ENCODE measurements at regions not wholly inside any gene's neighbourhood (a gene's known extent, or its start where the extent isn't known, plus 50 kb on each side); places are given as distances from the start of the nearest gene placed in this dataset.

DNA sequence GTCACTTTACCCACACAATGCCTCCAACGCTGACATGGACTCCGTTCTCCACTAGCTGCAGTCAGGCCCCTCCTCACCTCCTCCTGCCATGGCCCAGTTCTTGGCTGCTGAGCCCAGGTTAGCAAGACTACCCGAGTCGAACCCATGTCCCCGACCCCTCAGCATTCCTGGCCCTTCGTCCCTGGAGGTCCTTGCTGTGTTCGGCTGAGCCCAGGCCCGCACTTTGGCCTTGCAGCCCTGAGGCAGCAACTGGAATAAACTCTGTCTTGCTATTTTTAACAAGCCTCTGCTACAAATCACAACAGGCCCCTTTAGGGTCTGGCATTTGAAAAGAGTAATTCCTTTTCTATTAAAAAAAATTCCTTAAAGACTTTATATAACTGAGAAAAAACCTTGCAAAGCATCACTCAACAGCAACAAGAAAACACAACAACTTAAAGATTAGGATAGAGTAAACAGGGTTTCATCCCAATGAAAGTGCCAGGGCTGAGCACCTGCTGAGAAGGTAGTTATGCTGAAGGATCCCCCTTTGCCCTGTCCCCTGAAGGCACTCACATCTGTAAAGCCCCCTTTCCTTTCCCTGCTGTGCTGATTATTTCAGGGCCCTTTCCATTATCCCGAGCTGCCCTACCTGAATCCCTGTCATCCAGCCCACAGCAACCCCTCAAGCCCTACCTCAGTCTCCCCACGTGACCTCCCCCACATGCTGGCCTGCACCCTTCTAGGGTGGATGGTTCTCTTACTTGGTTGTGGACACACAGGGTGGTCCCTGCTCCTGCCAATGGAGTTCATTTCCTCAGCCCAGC is 120.0 kb upstream of the SNTG2 start:
- TF ChIP-seq, protein P1, sequence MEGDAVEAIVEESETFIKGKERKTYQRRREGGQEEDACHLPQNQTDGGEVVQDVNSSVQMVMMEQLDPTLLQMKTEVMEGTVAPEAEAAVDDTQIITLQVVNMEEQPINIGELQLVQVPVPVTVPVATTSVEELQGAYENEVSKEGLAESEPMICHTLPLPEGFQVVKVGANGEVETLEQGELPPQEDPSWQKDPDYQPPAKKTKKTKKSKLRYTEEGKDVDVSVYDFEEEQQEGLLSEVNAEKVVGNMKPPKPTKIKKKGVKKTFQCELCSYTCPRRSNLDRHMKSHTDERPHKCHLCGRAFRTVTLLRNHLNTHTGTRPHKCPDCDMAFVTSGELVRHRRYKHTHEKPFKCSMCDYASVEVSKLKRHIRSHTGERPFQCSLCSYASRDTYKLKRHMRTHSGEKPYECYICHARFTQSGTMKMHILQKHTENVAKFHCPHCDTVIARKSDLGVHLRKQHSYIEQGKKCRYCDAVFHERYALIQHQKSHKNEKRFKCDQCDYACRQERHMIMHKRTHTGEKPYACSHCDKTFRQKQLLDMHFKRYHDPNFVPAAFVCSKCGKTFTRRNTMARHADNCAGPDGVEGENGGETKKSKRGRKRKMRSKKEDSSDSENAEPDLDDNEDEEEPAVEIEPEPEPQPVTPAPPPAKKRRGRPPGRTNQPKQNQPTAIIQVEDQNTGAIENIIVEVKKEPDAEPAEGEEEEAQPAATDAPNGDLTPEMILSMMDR (IDR thresholded peaks at IDR 0.05) = no peak
- H3K27ac ChIP-seq = no peak overlapping the region

- TF ChIP-seq, protein P1 (IDR thresholded peaks at IDR 0.05) = no peak
- no peak for TF ChIP-seq ZFX (IDR thresholded peaks at IDR 0.05; ENCODE audit: borderline replicate concordance)
- H3K27ac ChIP-seq = no peak overlapping the region
Measured at GRCh38 chr2:829047-829446, 121.6 kb upstream of the SNTG2 start.

- H3K27ac ChIP-seq = no peak overlapping the region
- no peak for TF ChIP-seq ZFX (IDR thresholded peaks at IDR 0.05; ENCODE audit: borderline replicate concordance)
- TF ChIP-seq, protein P1 (IDR thresholded peaks at IDR 0.05) = no peak
Measured at GRCh38 chr2:824954-825353, 125.7 kb upstream of the SNTG2 start.

DNA sequence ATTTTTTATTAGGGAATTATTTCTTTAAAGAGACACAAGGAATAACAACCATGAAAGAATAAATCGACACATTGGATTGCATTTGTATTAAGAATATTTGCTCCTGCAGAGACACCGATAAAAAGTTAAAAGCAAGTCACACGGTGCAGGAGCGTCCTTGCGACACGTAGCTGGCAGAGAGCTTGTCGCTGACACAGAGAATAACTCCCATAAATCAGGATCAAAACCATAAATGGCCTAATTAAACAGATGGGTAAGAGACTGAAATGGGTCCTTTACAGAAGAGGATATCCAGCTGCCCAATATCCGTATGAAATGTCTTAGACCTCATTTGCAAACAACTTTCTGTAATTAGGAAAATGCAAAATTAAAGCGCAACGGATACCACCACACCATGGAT is 126.1 kb upstream of the SNTG2 start:
- no peak for TF ChIP-seq ZFX (IDR thresholded peaks at IDR 0.05; ENCODE audit: borderline replicate concordance)
- TF ChIP-seq, protein P1 (IDR thresholded peaks at IDR 0.05) = no peak
- H3K27ac ChIP-seq = no peak overlapping the region

GRCh38 chr2:821546-821945 is 129.1 kb upstream of the SNTG2 start:
- TF ChIP-seq, protein P1 (IDR thresholded peaks at IDR 0.05) = no peak
- TF ChIP-seq ZFX (IDR thresholded peaks at IDR 0.05; ENCODE audit: borderline replicate concordance) = no peak
- H3K27ac ChIP-seq = no peak overlapping the region

- H3K27ac ChIP-seq = no peak overlapping the region
- TF ChIP-seq ZFX (IDR thresholded peaks at IDR 0.05; ENCODE audit: borderline replicate concordance) = no peak
- TF ChIP-seq, protein P1 (IDR thresholded peaks at IDR 0.05) = no peak
Measured at GRCh38 chr2:819601-820000, 131.0 kb upstream of the SNTG2 start.

DNA sequence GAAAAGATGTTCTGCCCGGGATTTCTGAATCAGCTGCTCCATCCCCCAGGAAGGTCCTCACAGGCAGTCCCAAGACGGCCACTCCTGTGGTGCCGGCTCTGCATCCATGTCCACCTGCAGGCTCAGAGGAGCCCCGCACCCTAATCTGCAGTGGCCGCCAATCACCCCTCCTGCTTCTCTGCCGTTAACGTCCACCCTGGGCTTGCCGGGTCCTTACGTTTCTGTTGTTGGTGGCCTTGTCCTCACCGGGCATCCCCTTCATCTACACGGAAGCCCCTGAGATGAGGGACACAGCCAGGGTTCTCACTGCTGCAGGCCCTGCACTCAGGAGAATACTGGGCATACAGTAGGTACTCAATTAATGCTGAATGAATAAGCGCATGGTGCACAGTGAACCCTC is 131.5 kb upstream of the SNTG2 start:
- no peak overlapping the region for H3K27ac ChIP-seq
- TF ChIP-seq, protein P1 (IDR thresholded peaks at IDR 0.05) = no peak
- TF ChIP-seq ZFX (IDR thresholded peaks at IDR 0.05; ENCODE audit: borderline replicate concordance) = no peak

All from 22Rv1 (cell line).